HEK293T (cell line): ENCODE measurements at regions not wholly inside any gene's neighbourhood (a gene's known extent, or its start where the extent isn't known, plus 50 kb on each side); places are given as distances from the start of the nearest gene placed in this dataset.

Experiments used
- BHLHE40 ChIP-seq: fragments of 450-650 bp; IDR thresholded peaks from 2 replicates; pipeline ENCODE4 v1.6.1; 2016; ENCODE audit warnings: mild to moderate bottlenecking, moderate library complexity, borderline replicate concordance
- CTBP1 ChIP-seq: fragments of 450-650 bp; IDR thresholded peaks from 2 replicates; pipeline ENCODE4 v1.6.1; 2016; ENCODE audit warnings: borderline replicate concordance
- ELF4 ChIP-seq: fragments of 450-650 bp; IDR thresholded peaks from 2 replicates; pipeline ENCODE4 v1.6.1; 2017; ENCODE audit warnings: antibody characterized with exemption
- FOXA1 ChIP-seq: fragments of 450-650 bp; IDR thresholded peaks from 2 replicates; pipeline ENCODE4 v1.6.1; 2016; ENCODE audit warnings: mild to moderate bottlenecking
- FOXK2 ChIP-seq: fragments of 450-650 bp; IDR thresholded peaks from 2 replicates; pipeline ENCODE4 v1.6.1; 2016; ENCODE audit warnings: mild to moderate bottlenecking
- FOXM1 ChIP-seq: fragments of 450-650 bp; IDR thresholded peaks from 2 replicates; pipeline ENCODE4 v1.6.1; 2017; ENCODE audit warnings: mild to moderate bottlenecking, borderline replicate concordance
- HDGF ChIP-seq: fragments of 450-650 bp; IDR thresholded peaks from 2 replicates; pipeline ENCODE4 v1.6.1; 2017; ENCODE audit warnings: antibody characterized with exemption, borderline replicate concordance
- L3MBTL2 ChIP-seq: fragments of 450-650 bp; conservative IDR thresholded peaks from 2 replicates; pipeline ENCODE4 v1.6.1; 2016; ENCODE audit warnings: mild to moderate bottlenecking
- NFRKB ChIP-seq: fragments of 450-650 bp; IDR thresholded peaks from 2 replicates; pipeline ENCODE4 v1.6.1; 2016; ENCODE audit warnings: mild to moderate bottlenecking, moderate library complexity
- SP1 ChIP-seq: fragments of 450-650 bp; IDR thresholded peaks from 2 replicates; pipeline ENCODE4 v1.6.1; 2017
- ZNF384 ChIP-seq: fragments of 450-650 bp; IDR thresholded peaks from 2 replicates; pipeline ENCODE4 v1.6.1; 2016
- TF ChIP-seq, protein P1 (sequence below): fragments of 450-650 bp; IDR thresholded peaks from 2 replicates; pipeline ENCODE4 v1.6.1; 2016

- TF ChIP-seq FOXK2 (no peak), BHLHE40 (no peak), FOXM1 (no peak), NFRKB (no peak), ELF4 (no peak), FOXA1 (no peak), SP1 (no peak), L3MBTL2 (no peak), HDGF (no peak), ZNF384 (no peak), CTBP1 (no peak)
- TF ChIP-seq, protein P1, sequence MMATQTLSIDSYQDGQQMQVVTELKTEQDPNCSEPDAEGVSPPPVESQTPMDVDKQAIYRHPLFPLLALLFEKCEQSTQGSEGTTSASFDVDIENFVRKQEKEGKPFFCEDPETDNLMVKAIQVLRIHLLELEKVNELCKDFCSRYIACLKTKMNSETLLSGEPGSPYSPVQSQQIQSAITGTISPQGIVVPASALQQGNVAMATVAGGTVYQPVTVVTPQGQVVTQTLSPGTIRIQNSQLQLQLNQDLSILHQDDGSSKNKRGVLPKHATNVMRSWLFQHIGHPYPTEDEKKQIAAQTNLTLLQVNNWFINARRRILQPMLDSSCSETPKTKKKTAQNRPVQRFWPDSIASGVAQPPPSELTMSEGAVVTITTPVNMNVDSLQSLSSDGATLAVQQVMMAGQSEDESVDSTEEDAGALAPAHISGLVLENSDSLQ = no peak
Measured at GRCh38 chr3:67808906-67809305, 154.5 kb upstream of the SUCLG2 start.
